ENCODE measurements at regions not wholly inside any gene's neighbourhood (a gene's known extent, or its start where the extent isn't known, plus 50 kb on each side); places are given as distances from the start of the nearest gene placed in this dataset.

- H3K36me3 ChIP-seq (ENCODE audit: insufficient read depth, low read depth, low read length) = no peaks in the 10 kb centered on the region
- H3K27me3 ChIP-seq (ENCODE audit: insufficient read depth, low read length) = no peaks in the 10 kb centered on the region
- H3K27ac ChIP-seq (ENCODE audit: low read length) = no peak overlapping the region
- H3K4me3 ChIP-seq (ENCODE audit: low read length) = no peak overlapping the region
- no peaks in the 10 kb centered on the region for H3K9me3 ChIP-seq (ENCODE audit: insufficient read depth, low read depth, low read length)
- H3K9ac ChIP-seq (ENCODE audit: low read depth, low read length) = peak overlapping the region; percentile 37; the same call in 1 of the 2 replicates
- H3K4me1 ChIP-seq (ENCODE audit: insufficient read depth, low read length) = peaks cover 18% of the 10 kb centered on the region
Observed at GRCh38 chr12:69052613-69053408, 119.8 kb upstream of the CPM start.

GRCh38 chr12:69054343-69055056 lies 121.5 kb upstream of the CPM start:
- H3K27ac ChIP-seq (ENCODE audit: low read length) = no peak overlapping the region
- H3K36me3 ChIP-seq (ENCODE audit: insufficient read depth, low read depth, low read length) = no peaks in the 10 kb centered on the region
- H3K27me3 ChIP-seq (ENCODE audit: insufficient read depth, low read length) = no peaks in the 10 kb centered on the region
- H3K9ac ChIP-seq (ENCODE audit: low read depth, low read length) = no peak overlapping the region
- H3K4me3 ChIP-seq (ENCODE audit: low read length) = no peak overlapping the region
- peaks cover 18% of the 10 kb centered on the region for H3K4me1 ChIP-seq (ENCODE audit: insufficient read depth, low read length)
- no peaks in the 10 kb centered on the region for H3K9me3 ChIP-seq (ENCODE audit: insufficient read depth, low read depth, low read length)

DNA sequence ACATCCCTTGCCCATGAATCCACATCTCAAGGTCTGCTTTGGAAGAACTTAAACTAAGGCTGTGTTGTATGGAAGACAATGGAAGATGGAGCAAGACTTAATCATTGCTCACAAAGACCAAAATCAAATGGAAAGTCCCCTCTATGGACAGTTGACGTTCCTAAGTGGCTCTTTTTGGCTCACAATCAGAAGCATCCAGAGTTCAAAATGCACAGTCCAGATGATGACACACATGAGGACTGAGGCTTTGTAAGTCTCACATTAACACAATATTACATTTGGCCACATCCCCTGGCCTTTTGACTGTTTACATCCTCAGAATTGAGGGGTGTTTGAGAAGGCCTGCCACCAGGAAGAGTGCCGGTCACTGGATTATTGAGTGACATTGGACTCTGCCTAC lies 122.3 kb upstream of the CPM start:
- H3K9me3 ChIP-seq (ENCODE audit: insufficient read depth, low read depth, low read length) = no peaks in the 10 kb centered on the region
- no peak overlapping the region for H3K4me3 ChIP-seq (ENCODE audit: low read length)
- H3K4me1 ChIP-seq (ENCODE audit: insufficient read depth, low read length) = peaks cover 18% of the 10 kb centered on the region
- H3K27ac ChIP-seq (ENCODE audit: low read length) = no peak overlapping the region
- H3K36me3 ChIP-seq (ENCODE audit: insufficient read depth, low read depth, low read length) = no peaks in the 10 kb centered on the region
- H3K27me3 ChIP-seq (ENCODE audit: insufficient read depth, low read length) = no peaks in the 10 kb centered on the region
- H3K9ac ChIP-seq (ENCODE audit: low read depth, low read length) = no peak overlapping the region

- Histone ChIP-seq H3K9ac (ENCODE audit: low read depth, low read length) (no peak overlapping the region), H3K9me3 (ENCODE audit: insufficient read depth, low read depth, low read length) (no peaks in the 10 kb centered on the region), H3K36me3 (ENCODE audit: insufficient read depth, low read depth, low read length) (no peaks in the 10 kb centered on the region), H3K27me3 (ENCODE audit: insufficient read depth, low read length) (no peaks in the 10 kb centered on the region), H3K27ac (ENCODE audit: low read length) (no peak overlapping the region), H3K4me1 (ENCODE audit: insufficient read depth, low read length) (peaks cover 18% of the 10 kb centered on the region), H3K4me3 (ENCODE audit: low read length) (no peak overlapping the region)
Observed at GRCh38 chr12:69055706-69056105, 122.7 kb upstream of the CPM start.

- peaks cover 22% of the 10 kb centered on the region for H3K4me1 ChIP-seq (ENCODE audit: insufficient read depth, low read length)
- H3K4me3 ChIP-seq (ENCODE audit: low read length) = no peak overlapping the region
- no peaks in the 10 kb centered on the region for H3K27me3 ChIP-seq (ENCODE audit: insufficient read depth, low read length)
- H3K9me3 ChIP-seq (ENCODE audit: insufficient read depth, low read depth, low read length) = no peaks in the 10 kb centered on the region
- H3K36me3 ChIP-seq (ENCODE audit: insufficient read depth, low read depth, low read length) = no peaks in the 10 kb centered on the region
- no peak overlapping the region for H3K27ac ChIP-seq (ENCODE audit: low read length)
- H3K9ac ChIP-seq (ENCODE audit: low read depth, low read length) = no peak overlapping the region
Observed at GRCh38 chr12:69056743-69057515, 124.0 kb upstream of the CPM start.

DNA sequence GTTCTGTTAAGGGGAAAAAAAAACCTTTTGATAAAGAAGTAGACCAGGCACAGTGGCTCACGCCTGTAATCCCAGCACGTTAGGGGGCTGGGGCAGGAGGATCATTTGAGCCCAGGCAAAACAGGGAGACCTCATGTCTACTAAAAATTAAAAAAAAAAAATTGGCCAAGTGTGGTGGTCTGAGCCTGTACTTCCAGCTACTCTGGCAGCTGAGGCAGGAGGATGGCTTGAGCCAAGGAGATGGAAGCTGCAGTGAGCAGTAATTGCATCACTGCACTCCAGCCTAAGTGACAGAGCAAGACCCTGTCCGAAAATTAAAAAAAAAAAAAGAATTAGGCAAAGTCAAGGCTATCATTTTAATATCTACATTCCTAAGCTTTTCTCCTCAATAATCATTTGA lies 124.8 kb upstream of the CPM start:
- Histone ChIP-seq H3K9me3 (ENCODE audit: insufficient read depth, low read depth, low read length) (no peaks in the 10 kb centered on the region), H3K9ac (ENCODE audit: low read depth, low read length) (no peak overlapping the region), H3K4me3 (ENCODE audit: low read length) (no peak overlapping the region), H3K4me1 (ENCODE audit: insufficient read depth, low read length) (peaks cover 18% of the 10 kb centered on the region), H3K36me3 (ENCODE audit: insufficient read depth, low read depth, low read length) (no peaks in the 10 kb centered on the region), H3K27me3 (ENCODE audit: insufficient read depth, low read length) (no peaks in the 10 kb centered on the region), H3K27ac (ENCODE audit: low read length) (no peak overlapping the region)

DNA sequence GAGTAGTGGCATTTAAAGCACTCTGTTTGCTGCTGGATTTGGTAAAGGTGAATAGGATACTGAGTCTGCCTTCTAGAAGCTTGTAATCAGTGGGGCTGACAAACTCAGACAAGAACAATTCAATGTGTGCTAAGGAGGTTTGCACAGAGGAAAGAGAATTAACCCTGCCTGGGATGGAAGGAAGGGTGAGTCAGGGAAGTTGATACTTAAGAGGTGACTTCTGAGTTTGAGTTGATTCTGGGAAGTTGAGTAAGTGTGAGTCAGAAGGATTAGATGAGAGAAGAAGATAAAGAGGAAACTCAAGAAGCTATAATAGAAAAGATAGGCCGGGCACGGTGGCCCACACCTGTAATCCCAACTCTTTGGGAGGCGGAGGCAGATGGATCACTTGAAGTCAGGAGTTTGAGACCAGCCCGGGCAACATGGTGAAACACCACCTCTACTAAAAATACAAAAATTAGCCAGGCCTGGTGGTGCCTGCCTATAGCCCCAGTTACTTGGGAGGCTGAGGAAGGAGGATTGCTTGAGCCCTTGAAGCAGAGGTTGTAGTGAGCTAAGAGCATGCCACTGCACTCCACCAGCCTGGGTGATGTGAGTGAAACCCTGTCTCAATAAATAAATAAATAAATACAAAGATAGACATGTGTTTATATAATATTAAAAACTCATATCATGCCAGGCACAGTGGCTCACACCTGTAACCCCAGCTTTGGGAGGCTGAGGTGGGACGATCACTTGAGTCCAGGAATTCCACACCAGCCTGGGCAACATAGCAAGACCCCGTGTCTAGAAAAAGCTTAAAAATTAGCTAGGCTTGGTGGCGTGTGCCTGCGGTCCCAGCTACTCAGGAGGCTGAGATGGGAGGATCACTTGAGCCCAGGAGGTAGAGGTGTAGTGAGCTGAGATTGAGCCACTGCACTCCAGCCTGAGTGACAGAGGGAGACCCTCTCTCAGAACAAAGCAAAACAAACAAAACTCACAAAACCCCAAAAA lies 126.8 kb upstream of the CPM start:
- Histone ChIP-seq H3K36me3 (ENCODE audit: insufficient read depth, low read depth, low read length) (no peaks in the 10 kb centered on the region), H3K9me3 (ENCODE audit: insufficient read depth, low read depth, low read length) (no peaks in the 10 kb centered on the region), H3K27me3 (ENCODE audit: insufficient read depth, low read length) (no peaks in the 10 kb centered on the region), H3K9ac (ENCODE audit: low read depth, low read length) (no peak overlapping the region), H3K4me1 (ENCODE audit: insufficient read depth, low read length) (peaks cover 6% of the 10 kb centered on the region), H3K4me3 (ENCODE audit: low read length) (no peak overlapping the region), H3K27ac (ENCODE audit: low read length) (no peak overlapping the region)

DNA sequence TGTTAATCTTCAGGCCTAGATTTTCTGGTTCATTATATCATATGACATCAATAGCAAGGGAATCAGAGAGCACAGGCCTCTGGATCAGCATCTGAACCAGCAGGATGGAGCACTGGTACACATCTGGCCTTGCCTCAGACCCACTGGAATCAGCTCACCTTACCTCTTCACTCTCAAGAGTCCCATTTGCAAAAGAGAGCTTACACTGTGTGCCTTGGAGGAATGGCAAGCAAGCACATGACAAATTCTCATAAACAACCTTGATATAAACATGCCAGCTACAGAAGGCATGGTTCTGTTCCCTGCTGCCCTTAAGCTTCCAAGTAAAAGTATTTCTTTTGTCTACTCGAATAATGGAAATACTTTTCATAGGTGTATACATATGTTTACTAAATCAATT lies 128.6 kb upstream of the CPM start:
- Histone ChIP-seq H3K9me3 (ENCODE audit: insufficient read depth, low read depth, low read length) (no peaks in the 10 kb centered on the region), H3K4me3 (ENCODE audit: low read length) (no peak overlapping the region), H3K36me3 (ENCODE audit: insufficient read depth, low read depth, low read length) (no peaks in the 10 kb centered on the region), H3K4me1 (ENCODE audit: insufficient read depth, low read length) (peaks cover 9% of the 10 kb centered on the region), H3K27ac (ENCODE audit: low read length) (no peak overlapping the region), H3K27me3 (ENCODE audit: insufficient read depth, low read length) (no peaks in the 10 kb centered on the region), H3K9ac (ENCODE audit: low read depth, low read length) (no peak overlapping the region)

DNA sequence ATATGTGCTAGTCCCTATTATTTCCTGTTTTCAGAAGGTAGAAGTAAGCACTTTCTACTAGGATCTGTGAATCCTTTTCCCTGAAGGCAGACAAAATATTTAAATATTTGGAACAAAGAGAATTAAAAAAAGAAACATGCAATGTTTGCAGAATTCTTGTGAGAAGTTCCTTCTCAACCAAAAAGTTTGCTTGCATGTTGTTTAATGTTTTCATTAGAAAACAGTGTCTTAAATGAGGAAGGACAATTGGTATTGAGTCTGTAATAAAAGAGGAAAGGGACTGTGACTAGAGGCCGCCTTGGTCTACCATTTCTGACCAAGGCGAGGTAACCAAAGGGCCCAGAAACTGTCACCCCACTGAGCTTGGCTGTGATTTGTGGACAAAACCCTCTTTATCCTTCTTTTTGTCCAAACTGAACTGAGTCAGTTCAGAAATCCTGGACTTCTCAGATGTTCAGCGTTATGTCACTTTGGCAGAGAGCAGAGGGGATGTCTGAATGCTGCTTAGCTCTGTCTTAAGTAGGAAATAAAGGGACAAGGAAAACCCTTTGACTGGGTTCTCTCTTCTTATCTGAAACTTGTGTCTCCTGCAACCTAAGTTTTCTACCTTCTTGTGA lies 129.8 kb upstream of the CPM start:
- no peaks in the 10 kb centered on the region for H3K9me3 ChIP-seq (ENCODE audit: insufficient read depth, low read depth, low read length)
- H3K36me3 ChIP-seq (ENCODE audit: insufficient read depth, low read depth, low read length) = no peaks in the 10 kb centered on the region
- no peak overlapping the region for H3K9ac ChIP-seq (ENCODE audit: low read depth, low read length)
- no peak overlapping the region for H3K4me3 ChIP-seq (ENCODE audit: low read length)
- H3K4me1 ChIP-seq (ENCODE audit: insufficient read depth, low read length) = peaks cover 9% of the 10 kb centered on the region
- H3K27ac ChIP-seq (ENCODE audit: low read length) = no peak overlapping the region
- no peaks in the 10 kb centered on the region for H3K27me3 ChIP-seq (ENCODE audit: insufficient read depth, low read length)

- Histone ChIP-seq H3K4me3 (ENCODE audit: low read length) (no peak overlapping the region), H3K9me3 (ENCODE audit: insufficient read depth, low read depth, low read length) (no peaks in the 10 kb centered on the region), H3K9ac (ENCODE audit: low read depth, low read length) (no peak overlapping the region), H3K4me1 (ENCODE audit: insufficient read depth, low read length) (peaks cover 9% of the 10 kb centered on the region), H3K27ac (ENCODE audit: low read length) (no peak overlapping the region), H3K36me3 (ENCODE audit: insufficient read depth, low read depth, low read length) (no peaks in the 10 kb centered on the region), H3K27me3 (ENCODE audit: insufficient read depth, low read length) (no peaks in the 10 kb centered on the region)
Observed at GRCh38 chr12:69064734-69065443, 131.9 kb upstream of the CPM start.

Data from iPS-20b (cell line).